Activated CD4-positive, CD25-positive, alpha-beta regulatory T cell treated with anti-CD3 and anti-CD28 coated beads, Interleukin-2, amount 50 U/mL, for 24 hours (primary cell): ENCODE measurements at regions not wholly inside any gene's neighbourhood (a gene's known extent, or its start where the extent isn't known, plus 50 kb on each side); places are given as distances from the start of the nearest gene placed in this dataset.

Experiments
- ATAC-seq, 2 donors: fragments of 150-1000 bp; cut with Tn5 transposase; one replicate each; pipeline ENCODE4 v1.10.0; 2021; ENCODE audit warnings: mild to moderate bottlenecking in 1 of 2, moderate library complexity in 1 of 2

GRCh38 chr2:59961746-59962145 is 591.7 kb downstream of the BCL11A start:
- no peak for ATAC-seq

DNA sequence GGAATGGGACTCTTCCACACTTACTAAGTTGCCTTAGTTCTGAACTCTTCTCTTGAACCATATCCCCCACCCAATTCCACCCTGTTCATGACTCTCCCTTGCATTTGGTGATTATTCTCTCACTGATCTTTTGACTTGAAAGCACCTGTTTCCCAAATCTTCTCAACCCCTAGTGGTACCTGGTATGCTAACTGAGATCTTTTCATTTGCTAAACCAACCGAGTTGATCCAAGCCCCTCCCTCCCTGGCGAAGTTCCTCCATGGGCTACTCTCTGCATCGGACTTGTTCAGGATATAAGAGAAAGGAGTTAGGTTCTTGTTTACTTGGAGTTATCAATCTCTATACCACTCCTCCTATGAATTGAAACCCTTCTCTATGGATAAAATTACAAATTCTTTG is 593.5 kb downstream of the BCL11A start:
- ATAC-seq, result no peak

GRCh38 chr2:59957504-59957903 is 596.0 kb downstream of the BCL11A start:
- ATAC-seq, result no peak

DNA sequence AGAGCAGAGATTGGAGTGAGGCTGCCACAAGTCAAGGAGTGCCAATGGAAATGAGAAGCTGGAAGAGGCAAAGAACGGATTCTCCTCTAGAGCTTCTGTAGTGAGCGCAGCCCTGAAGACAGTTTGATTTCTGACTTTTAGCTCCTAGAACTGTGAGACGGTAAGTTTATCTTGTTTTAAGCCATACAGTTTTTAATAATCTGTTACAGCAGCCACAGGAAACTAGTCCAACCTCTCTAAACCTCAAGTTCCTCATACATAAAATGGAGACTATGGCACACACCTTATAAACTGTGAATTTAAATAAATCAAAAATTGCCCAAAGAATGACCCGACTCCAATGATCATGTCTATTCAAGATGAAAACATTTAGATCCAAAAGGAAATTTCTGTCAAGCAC is 596.5 kb downstream of the BCL11A start:
- ATAC-seq, result no peak

GRCh38 chr2:59947917-59948541 is 605.4 kb downstream of the BCL11A start:
- no peak for ATAC-seq

GRCh38 chr2:59947209-59947608 is 606.2 kb downstream of the BCL11A start:
- ATAC-seq, result no peak

DNA sequence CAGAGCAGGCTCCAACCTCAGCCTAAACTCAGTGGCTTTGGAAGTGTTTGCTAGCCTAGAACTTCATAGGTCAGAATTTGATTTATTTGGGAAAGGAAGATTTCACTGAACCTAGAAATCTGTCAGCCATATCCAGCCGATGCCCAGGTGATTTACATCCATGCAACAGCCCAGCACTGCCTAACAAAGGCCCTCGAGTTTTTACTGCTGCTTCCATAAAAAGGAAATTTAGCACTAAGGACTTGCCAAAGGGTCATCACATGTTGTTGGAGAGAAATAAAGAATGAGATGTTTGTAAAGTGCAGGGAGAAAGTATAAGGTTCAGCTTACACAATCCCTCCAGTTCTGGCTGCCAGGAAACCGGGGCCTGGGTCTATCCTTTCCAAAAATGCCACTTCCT is 614.2 kb downstream of the BCL11A start:
- no peak for ATAC-seq

DNA sequence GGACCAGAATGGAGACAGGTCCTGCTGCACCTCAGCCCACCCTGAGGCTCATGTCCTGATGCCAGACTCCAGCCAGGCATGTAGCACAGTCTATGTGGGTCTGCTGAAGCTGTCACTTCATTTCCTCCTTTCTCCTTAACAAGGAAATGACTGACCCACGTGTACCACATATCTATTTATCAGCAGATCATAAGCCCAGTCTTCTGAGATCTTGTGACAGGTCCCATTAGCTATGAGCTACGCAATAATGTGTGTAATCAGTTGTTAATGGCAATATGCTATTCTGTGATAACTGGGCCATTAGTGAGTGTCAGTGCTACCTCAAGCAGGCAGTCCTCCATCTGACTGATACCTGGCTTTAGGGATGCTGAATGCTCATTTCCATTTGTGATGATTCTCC is 615.3 kb downstream of the BCL11A start:
- no peak for ATAC-seq

- no peak for ATAC-seq
Measured at GRCh38 chr2:59936048-59936447, 617.4 kb downstream of the BCL11A start.

DNA sequence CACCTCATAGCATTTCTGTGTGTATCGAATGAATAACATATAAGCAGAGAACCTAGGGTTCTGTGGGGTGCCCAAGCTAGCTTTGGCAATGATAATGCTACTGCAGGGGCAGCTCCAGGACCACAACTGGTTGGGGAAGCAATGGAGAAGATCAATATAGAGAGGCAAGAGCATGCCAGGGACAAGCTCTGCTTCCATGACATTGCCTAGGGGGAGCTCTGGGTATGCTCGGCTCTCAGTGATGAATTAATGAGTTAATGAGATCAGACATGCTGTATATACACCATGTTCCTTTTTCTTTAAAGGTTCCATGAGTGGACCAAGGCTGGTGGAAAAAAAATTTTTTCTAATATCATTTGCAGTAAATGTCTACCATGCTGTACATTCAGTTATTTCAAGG is 618.4 kb downstream of the BCL11A start:
- no peak for ATAC-seq

DNA sequence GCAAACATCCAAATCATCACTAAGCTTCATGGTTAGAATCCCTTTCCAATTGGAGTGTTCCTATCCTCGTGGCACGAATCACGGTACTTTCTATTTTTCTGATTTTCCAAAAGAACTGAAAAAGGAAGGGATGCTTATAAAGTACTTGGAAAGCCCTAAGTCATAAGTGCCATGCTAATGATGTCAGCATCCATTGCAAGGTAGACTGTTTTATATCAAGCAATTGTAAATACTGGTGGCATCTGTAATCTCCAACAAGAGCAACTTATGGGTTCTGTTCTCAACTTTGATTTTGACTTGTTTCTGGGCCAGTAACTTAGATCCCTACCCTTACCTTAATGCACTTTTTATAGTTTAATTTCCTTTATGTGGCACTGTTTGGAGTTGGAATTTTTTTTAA is 619.5 kb downstream of the BCL11A start:
- ATAC-seq, result no peak

DNA sequence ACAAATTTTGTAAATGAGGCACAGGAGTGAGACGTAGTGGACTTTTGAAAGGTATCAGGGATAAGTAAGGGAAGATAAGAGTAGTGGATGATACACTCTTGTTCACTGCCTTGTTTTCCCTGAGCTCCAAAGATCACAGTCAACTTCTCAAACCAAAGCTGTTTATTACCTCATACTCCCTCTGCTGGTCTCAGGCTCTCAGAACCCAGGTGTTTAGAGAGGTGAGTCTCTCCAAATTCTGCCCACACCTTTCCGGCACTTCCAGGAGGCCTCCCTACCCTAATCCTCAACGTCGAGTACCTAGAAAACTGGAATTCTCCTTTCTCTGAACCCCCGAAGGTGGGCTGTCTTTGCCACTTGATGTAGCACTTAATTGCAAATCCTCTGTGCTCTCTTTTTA is 621.1 kb downstream of the BCL11A start:
- no peak for ATAC-seq

- no peak for ATAC-seq
Measured at GRCh38 chr2:59930430-59930829, 623.0 kb downstream of the BCL11A start.

DNA sequence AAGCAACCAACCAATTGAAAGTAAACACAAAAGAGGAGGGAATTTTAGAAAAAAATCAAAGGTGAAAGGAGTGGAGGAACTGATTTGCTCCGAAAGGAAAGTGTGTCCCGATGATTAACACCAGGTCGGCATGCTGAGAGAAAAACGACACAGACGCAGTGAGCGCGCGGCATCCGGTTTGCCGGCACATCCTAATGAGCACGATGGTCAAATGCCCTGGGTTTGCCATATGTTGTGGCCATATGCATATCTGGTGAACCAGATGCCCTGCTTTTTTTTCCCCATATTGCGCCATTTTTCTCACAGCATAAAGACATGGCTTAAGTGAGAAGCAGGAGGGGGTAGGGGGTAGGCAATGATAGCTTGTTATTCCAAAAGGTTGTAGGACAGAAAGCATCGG is 626.7 kb downstream of the BCL11A start:
- no peak for ATAC-seq

DNA sequence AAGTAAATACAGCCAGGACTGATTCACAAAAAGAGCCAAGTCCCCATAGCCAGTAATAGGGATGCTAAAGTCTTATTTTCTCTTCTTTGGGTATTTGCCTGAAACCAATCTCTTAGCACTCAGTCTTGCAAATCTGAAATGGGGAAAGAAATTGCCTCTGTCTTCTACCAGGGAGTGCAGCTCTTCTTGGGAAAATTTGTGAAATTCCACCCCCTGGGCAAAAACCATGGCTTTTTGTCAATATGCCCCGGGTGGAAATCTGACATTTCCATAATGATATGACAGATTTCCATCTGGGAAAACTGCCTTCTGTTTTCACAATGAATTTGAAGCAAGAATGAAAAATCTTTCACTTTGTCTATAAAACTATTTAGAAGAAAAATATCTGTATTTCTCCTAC is 628.1 kb downstream of the BCL11A start:
- no peak for ATAC-seq

DNA sequence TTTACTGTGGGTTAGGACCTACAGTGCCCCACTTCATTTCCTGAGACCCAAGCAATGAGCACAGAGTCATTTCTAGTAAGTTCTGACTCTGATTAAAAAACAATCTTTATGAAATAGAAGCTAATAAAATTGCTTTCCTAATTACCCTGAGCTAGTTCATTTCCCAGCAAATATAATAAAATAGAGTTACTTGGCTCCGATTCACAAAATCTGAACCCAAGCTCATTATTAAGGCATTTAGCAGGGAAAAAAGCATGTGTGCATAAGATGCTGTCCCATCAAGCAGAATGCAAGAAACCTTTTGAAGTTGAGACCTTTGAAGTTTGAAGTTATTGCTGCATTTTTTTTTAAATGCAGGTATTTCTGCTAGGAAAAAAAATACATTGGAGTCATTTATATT is 629.1 kb downstream of the BCL11A start:
- no peak for ATAC-seq

- ATAC-seq, result no peak
Measured at GRCh38 chr2:59922450-59922849, 631.0 kb downstream of the BCL11A start.

GRCh38 chr2:59921743-59922142 is 631.7 kb downstream of the BCL11A start:
- ATAC-seq, result no peak

GRCh38 chr2:59920961-59921360 is 632.5 kb downstream of the BCL11A start:
- ATAC-seq, result no peak

DNA sequence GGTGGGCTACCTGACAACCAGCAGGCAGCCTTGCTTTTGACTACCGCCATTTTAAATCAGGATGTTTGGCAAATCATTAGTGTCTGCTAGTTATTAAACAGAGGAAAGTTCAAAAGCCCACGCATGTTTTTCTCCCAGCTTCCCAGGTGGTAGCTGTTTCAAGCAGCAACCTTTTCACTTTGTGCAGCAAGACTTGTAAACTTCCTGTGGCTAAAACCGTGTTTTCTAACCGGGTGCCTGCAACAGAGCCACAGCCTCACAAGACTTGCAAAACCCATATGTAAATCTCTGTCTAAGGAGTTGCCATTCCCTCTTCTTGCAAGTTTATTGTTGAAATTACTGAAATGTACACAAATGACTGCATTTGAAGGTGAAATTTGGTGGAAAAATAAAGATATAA is 633.1 kb downstream of the BCL11A start:
- no peak for ATAC-seq

DNA sequence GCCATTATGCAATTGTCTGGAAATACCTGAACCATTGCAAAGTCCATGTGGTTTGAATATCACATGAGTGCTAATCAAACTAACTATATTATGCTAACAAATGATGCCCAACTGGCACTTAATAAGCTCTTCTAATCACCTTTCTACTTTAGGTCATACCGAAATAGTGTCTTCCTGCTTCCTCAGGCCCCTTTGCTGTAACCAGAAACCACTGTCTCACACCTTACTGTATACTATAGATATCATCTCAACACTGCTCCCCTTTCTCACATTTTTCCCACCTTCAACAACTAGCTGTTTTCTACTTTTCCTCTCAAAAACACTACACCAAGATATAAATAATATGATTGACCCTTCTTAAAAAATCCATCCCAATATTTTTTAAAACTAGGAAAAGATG is 633.9 kb downstream of the BCL11A start:
- no peak for ATAC-seq

- ATAC-seq, result no peak
Measured at GRCh38 chr2:59912042-59912441, 641.4 kb downstream of the BCL11A start.

GRCh38 chr2:59910166-59910565 is 643.3 kb downstream of the BCL11A start:
- no peak for ATAC-seq

DNA sequence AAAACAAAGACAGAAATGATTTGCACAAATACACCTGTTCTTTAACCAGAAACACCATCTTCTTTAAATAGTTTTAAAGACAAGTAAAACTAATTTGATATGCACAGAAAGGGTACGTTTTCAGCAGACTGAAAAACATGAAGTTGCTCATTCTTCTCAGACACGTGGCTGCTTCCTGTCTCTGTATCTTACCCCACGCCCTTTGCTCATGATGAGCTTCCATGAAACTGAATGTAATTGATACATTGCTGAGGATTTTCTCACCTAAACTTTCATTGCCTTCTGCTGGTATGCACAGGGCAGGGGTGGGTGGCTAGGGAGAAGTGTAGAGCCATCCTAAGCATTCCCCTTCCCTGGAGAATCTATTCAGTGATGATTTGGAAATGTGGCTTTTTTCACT is 644.3 kb downstream of the BCL11A start:
- ATAC-seq, result no peak

- no peak for ATAC-seq
Measured at GRCh38 chr2:59905731-59906130, 647.7 kb downstream of the BCL11A start.
